Activated T-helper 1 cell treated with anti-CD3 and anti-CD28 coated beads, Interleukin-2, amount 50 U/mL, for 16 hours (primary cell): ENCODE measurements at regions not wholly inside any gene's neighbourhood (a gene's known extent, or its start where the extent isn't known, plus 50 kb on each side); places are given as distances from the start of the nearest gene placed in this dataset.

Experiments
- DNase-seq, 2 donors: peaks; one replicate each; pipeline ENCODE4 v3.0.0-alpha.2; 2020; ENCODE audit warnings: low read depth in 1 of 2, low spot score in 1 of 2

DNA sequence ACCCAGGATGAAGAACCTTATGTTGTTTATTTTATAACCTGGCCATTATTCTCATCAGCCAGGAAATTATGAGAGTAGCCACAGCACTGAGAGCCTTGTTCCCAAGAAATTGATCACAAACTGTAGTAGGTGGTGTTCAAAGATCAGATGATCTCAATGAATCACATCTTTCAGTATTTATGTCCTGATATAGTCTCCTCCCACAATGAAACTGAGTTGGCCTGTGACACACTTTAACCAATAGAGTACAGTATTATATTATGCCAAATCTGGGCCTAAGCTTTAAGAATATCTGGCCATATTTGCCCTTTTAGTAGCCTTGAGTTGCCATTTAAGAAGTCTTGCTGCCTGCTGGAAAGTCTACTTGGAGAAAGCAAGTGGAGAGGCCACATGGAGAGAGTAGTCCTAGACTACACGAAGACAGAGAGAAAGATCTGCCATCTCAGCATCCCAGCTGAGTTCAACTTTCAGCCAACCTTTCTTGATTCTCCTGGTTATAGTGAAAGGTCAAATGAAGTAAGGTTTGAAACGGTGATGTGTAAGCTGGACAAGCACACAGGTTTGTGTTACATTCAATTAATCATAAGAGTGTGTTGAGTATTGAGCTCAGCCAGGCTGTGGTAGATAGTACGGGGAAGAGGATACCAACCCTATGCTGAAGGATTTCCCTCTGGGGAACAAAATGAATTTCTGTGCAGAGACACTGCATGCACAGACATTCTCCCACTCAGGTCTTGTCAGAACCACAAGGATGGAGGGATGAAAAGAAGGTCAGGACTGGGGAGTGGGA is 561.8 kb downstream of the SOX6 start:
- no peak for DNase-seq

DNA sequence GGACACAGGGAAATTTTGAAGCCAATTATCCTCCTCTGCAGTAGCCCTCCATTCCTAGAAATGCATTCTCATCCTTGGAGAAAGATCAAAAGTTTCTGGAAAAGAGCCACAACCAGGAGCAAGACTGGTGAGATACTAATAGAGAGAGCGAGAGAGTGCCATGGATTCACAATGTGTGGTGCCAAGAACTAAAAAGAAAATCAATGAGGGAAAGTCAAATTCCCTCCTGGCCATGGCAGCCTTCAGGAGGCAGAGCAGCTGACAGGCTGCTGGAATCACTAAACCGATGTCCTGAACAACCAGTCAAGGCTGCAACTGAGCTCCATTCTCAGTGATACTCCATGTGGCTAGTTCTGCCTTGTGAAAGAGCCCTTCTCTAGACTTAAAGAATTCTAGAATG is 561.0 kb downstream of the SOX6 start:
- no peak for DNase-seq

DNA sequence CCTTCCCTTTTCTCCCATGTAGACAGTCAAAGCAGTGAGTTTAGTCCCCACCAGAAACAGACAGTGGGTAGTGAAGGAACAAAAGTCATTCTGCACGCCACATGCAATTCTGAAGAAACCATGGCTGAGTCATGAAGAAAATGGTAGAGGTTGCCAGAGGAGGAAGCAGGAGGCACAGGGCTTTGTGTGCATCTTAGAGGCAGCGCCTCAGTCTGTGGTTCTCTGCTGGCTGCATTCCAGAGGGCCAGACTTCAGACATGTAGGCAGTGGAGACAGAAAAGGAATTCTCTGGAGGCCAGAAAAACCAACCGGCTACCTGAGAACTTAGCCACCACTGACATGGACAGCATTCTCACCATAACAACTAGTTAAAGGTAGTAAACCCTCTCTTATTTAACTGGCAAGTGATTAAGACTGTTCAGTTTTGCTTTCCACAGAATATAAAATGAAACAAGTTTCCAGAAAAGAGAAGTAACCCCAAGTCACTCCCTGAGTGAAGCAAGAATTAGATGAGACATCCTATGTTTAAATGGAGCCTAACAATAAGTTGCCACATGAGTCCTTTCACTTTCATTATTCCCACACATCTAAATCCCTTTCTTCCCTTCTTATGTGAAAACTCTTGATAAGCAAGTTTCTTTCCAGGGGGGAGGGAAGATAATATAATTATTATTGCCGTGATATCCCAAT is 556.1 kb downstream of the SOX6 start:
- no peak for DNase-seq

DNA sequence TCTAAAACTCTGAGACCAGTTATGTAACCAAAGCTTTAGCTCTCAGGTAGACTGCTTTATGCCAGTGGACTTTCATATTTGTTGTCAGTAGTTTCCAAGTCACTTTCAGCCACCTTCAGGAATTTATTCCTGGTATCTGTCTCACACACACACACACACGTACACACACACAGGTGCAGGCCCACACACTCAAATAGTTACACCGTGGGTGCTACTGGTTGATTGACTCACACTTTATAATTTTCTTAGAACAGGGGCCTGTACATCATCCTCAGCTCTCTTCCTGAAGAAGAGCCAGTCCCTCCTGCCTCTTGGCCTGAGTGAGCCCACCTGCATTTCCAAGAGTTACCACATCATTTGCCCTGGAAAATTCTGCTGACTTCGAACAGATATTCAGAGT is 555.2 kb downstream of the SOX6 start:
- no peak for DNase-seq

DNA sequence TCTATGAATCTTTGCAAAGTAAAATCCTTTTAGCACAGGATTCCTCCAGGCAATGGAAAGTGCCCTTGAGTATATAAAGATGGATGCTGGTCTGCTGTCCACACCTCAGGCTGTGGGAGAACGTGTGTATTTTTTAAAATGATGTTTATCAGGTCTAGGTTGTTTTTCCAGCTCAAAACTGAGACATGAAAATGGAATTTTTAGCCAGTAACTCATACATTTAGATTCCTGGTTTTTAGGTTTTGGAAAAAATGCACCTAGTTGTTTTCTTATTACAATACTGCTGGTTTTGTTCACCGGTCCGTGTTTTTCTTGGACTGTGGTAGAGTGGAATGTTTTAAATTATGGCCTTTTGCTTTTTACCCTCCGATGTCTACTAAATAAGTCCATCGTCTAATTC is 554.7 kb downstream of the SOX6 start:
- DNase-seq, result no peak

DNA sequence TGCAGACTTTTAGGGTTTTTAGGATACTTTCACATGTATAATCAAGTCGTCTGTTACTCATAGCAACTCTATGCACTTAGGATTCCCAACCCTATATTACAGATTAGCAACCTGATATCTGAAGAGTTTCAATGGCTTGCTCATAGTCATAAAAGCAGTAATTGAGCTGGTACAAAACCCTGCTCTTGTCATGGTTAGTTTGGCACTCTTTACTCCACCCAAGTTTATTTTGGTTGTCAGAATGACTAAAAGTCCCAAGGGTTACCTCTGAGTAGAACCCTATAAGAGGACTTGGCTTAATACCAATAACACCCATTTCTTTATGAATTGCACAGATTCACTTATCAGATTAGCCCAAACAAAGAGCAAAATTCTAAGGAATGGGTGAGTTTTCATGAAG is 550.6 kb downstream of the SOX6 start:
- no peak for DNase-seq

DNA sequence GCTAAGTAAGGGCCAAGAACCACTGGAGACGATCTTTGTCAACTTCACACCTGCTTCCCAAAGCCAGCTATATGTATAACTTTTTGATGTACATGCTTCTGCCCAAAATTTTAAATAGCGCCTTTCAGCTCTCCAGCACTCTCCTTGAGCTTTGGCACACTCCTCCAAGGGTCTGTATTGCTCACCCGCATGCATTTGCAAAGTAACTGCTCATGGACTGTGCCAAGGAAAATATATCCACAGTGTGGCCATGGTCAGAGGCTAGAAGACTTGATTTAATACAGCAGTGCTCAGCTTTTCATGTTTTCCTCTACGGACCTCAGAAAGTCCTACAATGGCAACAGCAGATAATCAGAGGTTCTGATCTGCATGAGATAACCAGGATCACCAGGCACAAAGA is 550.1 kb downstream of the SOX6 start:
- DNase-seq, result no peak

DNA sequence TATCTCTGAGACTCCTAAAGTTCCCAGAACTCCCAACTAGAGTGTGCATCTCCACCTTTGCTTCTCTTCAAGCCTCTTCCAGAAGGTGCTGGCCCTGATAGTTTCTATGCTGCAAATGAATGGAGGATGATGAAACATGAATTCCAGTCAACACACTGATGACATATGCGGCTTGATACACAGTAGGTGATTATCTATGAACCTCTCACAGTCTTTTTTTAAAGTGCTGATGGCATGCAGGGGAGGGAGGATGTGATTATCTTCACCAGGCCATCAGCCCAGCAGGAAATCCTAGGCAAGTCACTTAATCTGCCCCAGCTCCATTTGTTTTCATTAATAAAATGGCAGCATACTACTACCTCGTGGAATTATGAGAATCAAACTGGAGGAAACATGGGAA is 548.5 kb downstream of the SOX6 start:
- no peak for DNase-seq

DNA sequence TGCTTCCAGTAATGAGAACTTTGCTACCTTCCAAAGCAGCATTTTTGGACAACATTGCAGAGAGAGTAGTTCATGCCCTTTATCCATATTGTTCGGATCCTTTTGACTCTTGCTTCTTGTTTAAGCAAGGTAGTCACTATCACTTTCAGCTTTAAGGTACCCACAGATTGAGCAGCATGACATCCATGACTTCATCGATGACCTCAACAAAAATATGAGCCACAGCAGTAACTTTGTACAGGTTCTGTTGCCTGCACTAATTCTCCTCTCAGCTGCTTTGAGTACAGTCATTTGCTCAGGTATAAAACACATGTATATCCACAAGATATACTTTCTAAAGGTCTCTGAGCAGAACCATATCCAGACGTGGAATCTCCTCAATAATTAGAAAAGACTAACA is 546.3 kb downstream of the SOX6 start:
- DNase-seq, result no peak

DNA sequence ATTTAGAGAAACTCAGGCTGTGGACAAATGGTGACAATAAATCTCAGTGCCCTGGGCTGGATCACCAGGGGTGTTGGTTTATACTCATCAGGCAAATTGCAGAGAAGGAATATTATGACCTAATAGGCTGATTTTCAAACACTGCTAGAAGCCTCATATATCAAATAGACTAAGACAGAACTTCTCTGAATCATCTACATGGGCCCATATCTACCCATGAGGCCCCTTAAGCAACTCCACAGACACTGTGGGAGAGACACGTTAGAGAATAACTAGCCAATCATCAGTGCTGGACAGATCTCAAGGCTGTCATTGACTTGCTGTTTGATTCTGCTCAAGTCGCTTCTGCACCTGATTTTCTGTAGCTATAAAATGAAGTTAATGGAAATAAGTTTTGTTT is 545.8 kb downstream of the SOX6 start:
- no peak for DNase-seq

DNA sequence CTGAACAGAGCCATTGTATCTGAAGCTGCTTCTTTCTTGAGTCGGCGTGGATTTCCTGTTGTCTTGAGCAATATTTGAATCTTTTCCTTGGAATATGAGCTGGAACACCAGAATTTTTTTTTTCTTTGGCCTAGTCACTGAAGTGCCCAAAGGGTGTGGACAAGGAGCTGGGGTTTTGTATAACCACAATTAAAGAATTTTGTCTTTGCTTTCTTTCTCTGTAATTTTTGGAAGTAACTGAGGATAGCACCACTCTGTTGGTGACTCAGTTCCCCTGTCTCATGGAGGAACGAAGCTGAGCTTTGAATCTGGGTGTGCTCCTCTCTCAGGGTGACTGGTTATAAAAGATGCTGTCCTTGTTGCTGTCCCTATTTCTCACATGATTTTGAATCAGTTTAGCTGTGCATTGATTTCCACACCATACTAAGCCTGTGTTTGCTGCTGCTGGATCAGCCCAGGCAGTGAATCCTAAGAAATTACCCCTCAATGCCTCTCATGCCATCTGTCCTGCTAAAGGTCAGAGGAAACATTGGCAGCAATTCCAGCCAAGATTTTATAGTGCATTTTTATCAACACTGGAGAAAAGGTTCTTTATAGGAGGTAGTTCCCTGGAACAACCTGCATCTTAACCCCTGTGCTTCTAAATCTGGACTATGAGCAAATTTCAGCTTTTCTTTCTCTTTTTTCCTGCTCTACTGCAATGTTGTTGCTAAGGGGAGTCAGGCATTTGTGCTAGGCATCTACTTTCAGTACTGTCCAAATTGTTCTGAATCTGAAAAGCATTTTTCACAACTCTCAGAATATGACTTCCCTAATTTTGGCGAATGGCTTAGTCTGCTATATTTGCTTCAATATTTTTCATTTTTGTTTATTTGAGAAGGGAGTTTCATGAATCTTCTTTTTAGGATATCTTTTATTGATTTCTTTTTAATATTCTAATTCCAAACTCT is 540.8 kb downstream of the SOX6 start:
- DNase-seq, result no peak

DNA sequence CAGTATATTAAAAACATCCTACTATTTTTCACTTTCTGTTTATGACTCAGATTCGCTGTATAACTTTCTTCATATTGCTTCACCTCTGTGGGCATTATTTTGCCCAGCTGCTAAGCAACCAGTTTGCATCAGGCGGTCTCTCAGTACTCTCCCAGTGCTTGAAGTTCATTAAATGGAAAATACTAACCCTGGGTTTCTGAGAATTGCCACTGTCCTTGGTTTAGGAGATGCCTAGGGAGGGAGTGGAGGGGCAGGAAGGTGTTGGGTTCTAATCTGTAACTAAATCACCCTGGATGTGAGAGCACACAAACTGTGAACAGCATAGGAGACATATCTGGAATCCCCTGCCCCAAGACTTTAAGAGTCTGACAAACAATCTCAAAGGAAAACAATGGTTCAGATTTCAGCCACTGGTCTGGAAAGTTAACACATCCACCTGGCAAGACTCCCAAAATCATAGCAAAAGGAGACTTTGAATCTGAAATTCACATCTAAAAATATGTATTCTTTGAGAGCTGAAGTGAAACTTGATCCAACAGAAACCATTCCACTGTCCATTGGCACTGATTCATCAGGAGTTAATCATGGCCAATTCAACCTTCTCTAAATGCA is 540.0 kb downstream of the SOX6 start:
- DNase-seq, result no peak

DNA sequence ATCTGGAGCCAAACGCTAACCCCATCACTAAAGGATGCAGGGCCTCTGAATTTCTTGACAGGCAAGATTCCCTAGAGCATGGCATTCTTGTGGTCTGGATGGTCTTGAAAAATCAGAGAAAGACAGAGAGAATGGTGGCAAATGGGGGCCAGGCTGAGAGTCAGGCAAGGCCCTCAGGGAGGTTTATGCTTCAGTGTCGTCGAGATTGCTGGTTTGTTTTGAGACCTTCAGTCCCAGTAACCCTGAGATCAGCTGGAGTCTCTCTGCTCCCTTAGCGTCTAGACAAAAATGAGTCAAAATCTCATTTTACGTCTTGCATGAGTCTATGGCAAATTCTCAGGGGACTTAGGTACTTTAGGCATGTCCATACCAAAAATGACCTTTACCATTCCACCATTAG is 539.3 kb downstream of the SOX6 start:
- DNase-seq, result no peak

DNA sequence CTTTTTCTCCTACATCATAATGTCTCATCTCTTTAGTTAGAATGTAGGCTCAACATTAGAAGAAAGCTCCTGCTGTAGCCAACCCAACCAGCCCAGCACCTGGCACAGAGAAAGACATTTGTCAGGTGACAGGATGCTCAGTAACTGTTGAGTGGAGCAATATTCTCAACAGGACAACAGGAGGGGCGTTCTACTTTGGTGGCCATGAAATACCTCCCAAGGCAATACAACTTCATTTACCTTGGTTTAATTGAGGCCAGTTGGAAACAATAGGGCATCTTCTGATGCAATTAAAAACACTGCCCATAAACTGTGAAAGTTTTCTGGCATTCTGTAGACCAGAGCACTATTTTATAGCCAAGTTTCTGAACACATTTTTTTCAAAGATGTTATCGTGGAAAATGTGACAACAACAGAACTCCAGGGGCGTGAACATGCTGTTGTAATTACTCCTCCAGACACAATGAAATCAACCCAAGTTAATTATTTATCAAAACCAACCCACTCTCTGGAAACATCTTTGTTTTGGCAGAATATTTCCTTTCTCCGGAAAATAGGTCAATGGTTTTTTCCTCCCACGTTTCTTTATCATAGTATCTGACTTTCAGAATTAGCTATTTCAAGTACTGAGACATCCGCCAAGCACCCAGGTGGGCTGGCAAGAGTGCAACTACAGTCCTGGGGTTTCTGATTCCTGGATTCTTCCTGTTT is 538.1 kb downstream of the SOX6 start:
- no peak for DNase-seq

DNA sequence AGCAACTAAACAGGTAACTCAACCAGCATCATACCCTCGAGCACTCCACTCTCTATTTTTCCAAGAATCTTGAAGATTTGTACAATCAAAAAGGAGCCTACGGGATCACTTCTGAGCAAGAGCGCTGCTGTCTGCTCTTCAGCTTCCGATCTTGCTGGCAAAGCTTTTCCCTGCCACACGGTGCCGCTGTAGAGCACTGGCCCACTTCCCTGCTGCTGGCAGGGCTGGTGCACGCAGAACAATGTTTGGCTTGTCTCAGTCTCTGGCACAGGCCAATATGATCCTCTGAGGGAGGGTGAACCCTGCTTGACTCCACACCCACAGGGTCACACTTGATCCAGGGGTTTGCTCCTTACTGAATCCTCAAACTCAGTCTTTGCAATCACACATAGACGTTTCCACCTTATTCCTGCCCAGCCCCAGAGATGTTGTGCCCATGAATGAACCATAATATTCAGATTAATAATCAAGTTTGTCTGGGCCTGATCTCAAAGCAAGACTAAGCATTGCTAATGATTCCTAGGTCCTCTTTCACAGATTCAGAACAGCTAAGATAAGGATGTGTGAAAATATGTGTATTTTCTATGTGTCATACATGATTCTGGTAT is 536.6 kb downstream of the SOX6 start:
- DNase-seq, result no peak

DNA sequence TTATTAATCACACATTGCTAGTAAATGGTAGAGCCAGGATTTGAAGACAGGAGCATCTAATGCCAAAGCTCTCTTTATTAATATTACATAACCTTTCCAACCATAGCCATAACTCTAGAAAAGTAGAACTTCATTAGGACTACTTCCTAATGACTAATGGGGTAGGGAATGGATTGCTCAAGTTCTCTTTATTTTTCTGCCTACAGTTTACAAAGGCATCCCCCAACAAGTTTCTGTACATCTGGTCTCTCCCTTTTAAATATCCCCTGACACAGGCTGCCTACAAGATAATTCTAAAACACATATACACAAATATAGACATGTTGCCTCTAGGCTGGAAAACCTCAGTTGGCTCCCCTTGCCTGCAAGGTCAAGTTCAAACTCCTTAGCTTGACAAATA is 534.9 kb downstream of the SOX6 start:
- DNase-seq, result no peak

DNA sequence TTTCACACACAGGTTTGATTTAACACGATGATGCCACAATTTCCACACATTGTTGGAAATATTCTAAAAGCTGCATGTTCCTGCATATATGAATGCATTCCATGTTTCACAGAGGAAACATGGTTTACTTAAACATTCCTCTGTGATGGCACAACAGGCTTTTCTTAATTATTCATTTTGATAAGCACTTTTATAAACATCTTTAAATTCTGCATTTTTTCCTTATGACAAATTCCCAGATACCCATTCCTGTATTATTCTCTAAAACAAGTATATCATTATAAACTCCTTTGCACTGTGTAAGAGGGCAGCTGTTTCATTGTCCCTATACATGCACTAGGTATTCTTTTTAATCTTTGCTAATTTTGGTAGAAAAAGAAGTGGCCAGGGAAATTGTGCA is 532.3 kb downstream of the SOX6 start:
- DNase-seq, result no peak

DNA sequence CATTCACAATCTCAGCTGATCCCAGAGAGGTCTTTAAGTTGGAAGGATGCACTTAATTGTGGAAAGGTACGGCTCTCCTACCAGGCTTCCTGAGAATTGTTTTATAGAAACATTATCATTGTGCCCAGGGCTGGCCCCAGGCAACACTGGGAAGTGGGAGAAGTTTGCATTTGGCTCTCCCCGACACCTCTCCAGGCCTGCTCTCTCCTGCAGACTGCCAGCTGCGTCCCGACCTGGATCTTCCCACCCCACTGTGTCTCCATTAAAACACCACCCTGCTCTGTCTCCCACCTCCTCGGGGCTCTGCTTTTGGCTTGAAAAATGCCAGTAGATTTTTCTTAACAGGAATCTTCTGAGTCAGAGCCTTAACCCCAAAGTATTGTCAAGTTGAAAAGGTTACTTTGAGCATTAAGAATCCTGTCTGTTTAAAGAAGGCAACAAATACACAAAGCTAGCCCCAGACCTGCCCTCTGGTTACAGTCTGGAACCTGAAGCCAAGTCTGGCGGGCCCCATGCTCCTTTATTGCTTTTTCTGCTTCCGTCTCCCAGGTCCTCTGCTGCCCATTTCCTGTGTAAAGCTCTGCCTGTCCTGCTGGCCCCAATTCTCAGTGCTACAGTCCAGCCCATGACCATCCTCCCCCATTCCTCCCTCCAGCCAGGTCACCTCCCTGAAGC is 530.2 kb downstream of the SOX6 start:
- no peak for DNase-seq

DNA sequence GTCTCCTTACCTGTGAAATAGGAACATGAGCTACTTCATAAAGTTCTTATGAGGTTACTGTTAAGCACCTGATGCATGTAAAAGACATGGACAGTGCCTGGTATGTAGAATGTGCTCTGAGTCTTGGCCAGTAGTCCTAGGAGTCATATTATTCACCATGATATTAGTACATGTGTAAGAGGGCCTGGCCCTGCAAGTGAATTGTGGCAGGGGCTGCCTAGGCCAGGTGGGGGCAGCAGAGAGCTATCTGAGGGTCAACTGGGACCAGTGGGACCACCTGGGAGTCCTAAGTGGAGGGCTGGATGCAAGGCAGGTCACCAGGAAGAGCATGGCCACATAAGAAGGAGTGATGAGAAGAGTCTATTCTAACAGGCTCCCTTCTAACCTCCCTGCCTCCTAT is 529.5 kb downstream of the SOX6 start:
- DNase-seq, result no peak
